H1 (cell line): ENCODE measurements at regions not wholly inside any gene's neighbourhood (a gene's known extent, or its start where the extent isn't known, plus 50 kb on each side); places are given as distances from the start of the nearest gene placed in this dataset.

Source experiments
- CTCF ChIA-PET: fragments of 300-600 bp; sonication (Branson Sonifier 250); formaldehyde crosslinking; loops from one replicate; lab custom pipeline; 2021; ENCODE audit not compliant: partially characterized antibody; lab: Charles Lee
- POLR2A ChIA-PET: fragments of 300-600 bp; sonication (Branson Sonifier 250); formaldehyde crosslinking; loops from one replicate; lab custom pipeline; 2021; ENCODE audit warnings: inconsistent platforms; ENCODE audit not compliant: partially characterized antibody; lab: Charles Lee
- DNase-seq, 2 experiments: peaks; one replicate each; pipeline versions ENCODE4 v3.0.0 to v3.0.0-alpha.2; 2010 to 2022; ENCODE audit warnings: low spot score in 2 of 2, low read depth in 1 of 2, mixed read lengths in 1 of 2
- FAIRE-seq: peaks from 2 replicates; lab custom pipeline; 2011; peaks lifted over from hg19 to GRCh38; lab: Jason Lieb, UNC
- H2AFZ ChIP-seq: 2 replicates; pipeline ENCODE4 v1.8.1; 2012; ENCODE audit warnings: low read length, inconsistent platforms
- H2AK5ac ChIP-seq: 2 replicates; pipeline ENCODE4 v1.6.1; 2013; ENCODE audit warnings: low read depth, low read length
- H2BK120ac ChIP-seq: replicated peaks from 2 replicates; pipeline ENCODE3; 2013; ENCODE audit warnings: low read depth, low read length, inconsistent platforms
- H2BK12ac ChIP-seq: 2 replicates; pipeline ENCODE4 v1.6.1; 2013; ENCODE audit warnings: low read depth, low read length
- H2BK15ac ChIP-seq: 2 replicates; pipeline ENCODE4 v1.6.1; 2013; ENCODE audit warnings: low read length
- H2BK20ac ChIP-seq: 2 replicates; pipeline ENCODE4 v1.6.1; 2013; ENCODE audit warnings: low read length
- H2BK5ac ChIP-seq: 2 replicates; pipeline ENCODE4 v1.6.1; 2013; ENCODE audit warnings: low read depth, low read length
- H3K14ac ChIP-seq: 2 replicates; pipeline ENCODE4 v1.6.1; 2013; ENCODE audit warnings: inconsistent platforms; ENCODE audit not compliant: insufficient read length
- H3K18ac ChIP-seq: 2 replicates; pipeline ENCODE4 v1.6.1; 2013; ENCODE audit warnings: low read length; ENCODE audit errors: extremely low read depth
- H3K23ac ChIP-seq: 2 replicates; pipeline ENCODE4 v1.6.1; 2013; ENCODE audit warnings: inconsistent platforms; ENCODE audit not compliant: insufficient read length
- H3K23me2 ChIP-seq: 2 replicates; pipeline ENCODE4 v1.6.1; 2013; ENCODE audit warnings: low read depth, low read length
- H3K27ac ChIP-seq: 2 replicates; pipeline ENCODE4 v1.6.1; 2011; ENCODE audit warnings: low read depth, low read length, inconsistent platforms
- H3K27me3 ChIP-seq, 4 experiments: replicated peaks in 1 of 4; 1 replicate in 1 of 4; 2 replicates in 3 of 4; pipeline versions ENCODE4 v1.6.1 to v1.8.1; 2011 to 2013; ENCODE audit warnings: low read length in 3 of 4, mild to moderate bottlenecking in 3 of 4, inconsistent platforms in 2 of 4, mixed read lengths in 2 of 4, moderate library complexity in 1 of 4; ENCODE audit not compliant: control insufficient read depth in 3 of 4, insufficient read depth in 3 of 4; ENCODE audit errors: extremely low read depth in 1 of 4
- H3K36me3 ChIP-seq, 4 experiments: 2 replicates each; pipeline versions ENCODE4 v1.6.1 to v1.8.1; 2011 to 2013; ENCODE audit warnings: mild to moderate bottlenecking in 4 of 4, low read length in 3 of 4, moderate library complexity in 2 of 4, control low read depth in 1 of 4, inconsistent platforms in 1 of 4; ENCODE audit not compliant: insufficient read depth in 4 of 4, control insufficient read depth in 2 of 4
- H3K4ac ChIP-seq: replicated peaks from 2 replicates; pipeline ENCODE3; 2013; ENCODE audit warnings: low read length, low read depth, mixed read lengths, inconsistent platforms; ENCODE audit not compliant: insufficient read length
- H3K4me1 ChIP-seq, 4 experiments: replicated peaks in 1 of 4; 1 replicate in 1 of 4; 2 replicates in 3 of 4; pipeline versions ENCODE4 v1.6.1 to v1.8.1; 2011 to 2013; ENCODE audit warnings: low read length in 3 of 4, inconsistent platforms in 2 of 4, mixed read lengths in 1 of 4; ENCODE audit not compliant: insufficient read depth in 4 of 4, control insufficient read depth in 3 of 4
- H3K4me2 ChIP-seq, 2 experiments: 2 replicates each; pipeline versions ENCODE4 v1.6.1 to v1.8.1; 2011 to 2013; ENCODE audit warnings: low read depth in 2 of 2, low read length in 2 of 2, control low read depth in 1 of 2, inconsistent platforms in 1 of 2, mild to moderate bottlenecking in 1 of 2; ENCODE audit not compliant: insufficient read depth in 1 of 2
- H3K4me3 ChIP-seq, 4 experiments: fragments of 200-600, 300-600 bp in 1 of 4; sonication (generic), shearing (Covaris generic), sonication (Bioruptor Twin) in 1 of 4; 2 replicates each; pipeline versions ENCODE4 v1.5.1 to v1.8.1; 2011 to 2016; ENCODE audit warnings: low read length in 4 of 4, low read depth in 3 of 4, control low read depth in 2 of 4, inconsistent platforms in 2 of 4, mild to moderate bottlenecking in 2 of 4, mixed read lengths in 1 of 4, moderate library complexity in 1 of 4; ENCODE audit not compliant: insufficient read depth in 2 of 4; ENCODE audit errors: extremely low read depth in 1 of 4
- H3K56ac ChIP-seq: replicated peaks from 2 replicates; pipeline ENCODE3; 2013; ENCODE audit warnings: low read depth, mild to moderate bottlenecking, mixed read lengths, low read length, inconsistent platforms; ENCODE audit not compliant: insufficient read length
- H3K79me1 ChIP-seq: 2 replicates; pipeline ENCODE4 v1.6.1; 2013; ENCODE audit warnings: low read depth, low read length, control low read depth
- H3K79me2 ChIP-seq, 2 experiments: 2 replicates each; pipeline versions ENCODE4 v1.6.1 to v1.8.1; 2012 to 2013; ENCODE audit warnings: low read length in 2 of 2, mild to moderate bottlenecking in 2 of 2, inconsistent platforms in 1 of 2; ENCODE audit not compliant: insufficient read depth in 2 of 2, control insufficient read depth in 1 of 2
- H3K9ac ChIP-seq, 4 experiments: replicated peaks in 1 of 4; 1 replicate in 1 of 4; 2 replicates in 3 of 4; pipeline versions ENCODE4 v1.6.1 to v1.8.1; 2011 to 2013; ENCODE audit warnings: low read depth in 3 of 4, low read length in 3 of 4, control low read depth in 2 of 4, mild to moderate bottlenecking in 2 of 4, moderate library complexity in 2 of 4, inconsistent platforms in 1 of 4; ENCODE audit errors: extremely low read depth in 1 of 4
- H3K9me3 ChIP-seq, 2 experiments: 2 replicates each; pipeline versions ENCODE4 v1.6.1 to v1.8.1; 2012 to 2013; ENCODE audit warnings: mild to moderate bottlenecking in 2 of 2, moderate library complexity in 2 of 2, control low read depth in 1 of 2, inconsistent platforms in 1 of 2, low read depth in 1 of 2, low read length in 1 of 2, mixed read lengths in 1 of 2; ENCODE audit not compliant: insufficient read depth in 2 of 2
- H4K20me1 ChIP-seq, 2 experiments: replicated peaks in 1 of 2; 2 replicates each; pipeline versions ENCODE3 to v1.8.1; 2011 to 2013; ENCODE audit warnings: inconsistent platforms in 2 of 2, low read length in 2 of 2, mild to moderate bottlenecking in 1 of 2; ENCODE audit not compliant: insufficient read depth in 2 of 2, control insufficient read depth in 1 of 2
- H4K5ac ChIP-seq: 2 replicates; pipeline ENCODE4 v1.6.1; 2013; ENCODE audit warnings: low read length, low read depth, mixed read lengths, inconsistent platforms; ENCODE audit not compliant: insufficient read length
- H4K8ac ChIP-seq: 2 replicates; pipeline ENCODE4 v1.8.0; 2013; ENCODE audit warnings: mild to moderate bottlenecking, moderate library complexity, low read length, inconsistent platforms; ENCODE audit not compliant: insufficient read depth; ENCODE audit errors: extremely low read depth
- H4K91ac ChIP-seq: replicated peaks from 2 replicates; pipeline ENCODE3; 2013; ENCODE audit warnings: low read length, mixed read lengths, inconsistent platforms; ENCODE audit not compliant: insufficient read length
- CREB1 ChIP-seq: IDR thresholded peaks from 2 replicates; pipeline ENCODE4 v1.6.1; 2012; ENCODE audit warnings: inconsistent platforms
- EZH2 ChIP-seq: fragments of 200-600 bp; sonication (generic); IDR thresholded peaks from 2 replicates; pipeline ENCODE4 v1.7.1; 2012; ENCODE audit warnings: low read depth, mild to moderate bottlenecking, moderate library complexity, low read length, inconsistent platforms; ENCODE audit not compliant: severe bottlenecking
- FOSL1 ChIP-seq: IDR thresholded peaks from 2 replicates; pipeline ENCODE4 v1.6.1; 2011; ENCODE audit warnings: mild to moderate bottlenecking, low read depth, low read length, moderate library complexity; ENCODE audit not compliant: insufficient read depth
- HDAC2 ChIP-seq, 2 experiments: fragments of 300-600 bp in 1 of 2; sonication (generic) in 1 of 2; IDR thresholded peaks; 2 replicates each; pipeline ENCODE4 v1.6.1; 2011 to 2012; ENCODE audit warnings: low read depth in 2 of 2, low read length in 2 of 2, mild to moderate bottlenecking in 2 of 2, moderate library complexity in 2 of 2, borderline replicate concordance in 1 of 2, inconsistent platforms in 1 of 2
- JUND ChIP-seq: IDR thresholded peaks from 2 replicates; pipeline ENCODE4 v1.6.1; 2011; ENCODE audit warnings: mild to moderate bottlenecking, improper control_type of control experiment, low read length
- KDM1A ChIP-seq: fragments of 200-600, 300-600 bp; sonication (generic); IDR thresholded peaks from 2 replicates; pipeline ENCODE4 v1.7.1; 2016; ENCODE audit warnings: mild to moderate bottlenecking, low read length, borderline replicate concordance
- MAFK ChIP-seq: IDR thresholded peaks from 2 replicates; pipeline ENCODE4 v1.6.1; 2012; ENCODE audit warnings: low read depth, mild to moderate bottlenecking, improper control_type of control experiment, low read length
- RAD21 ChIP-seq, 2 experiments: IDR thresholded peaks in 1 of 2; conservative IDR thresholded peaks in 1 of 2; 2 replicates each; pipeline ENCODE4 v1.6.1; 2011; ENCODE audit warnings: low read depth in 2 of 2, low read length in 2 of 2, improper control_type of control experiment in 1 of 2, inconsistent platforms in 1 of 2, mild to moderate bottlenecking in 1 of 2, moderate library complexity in 1 of 2
- SIN3A ChIP-seq, 2 experiments: IDR thresholded peaks in 1 of 2; conservative IDR thresholded peaks in 1 of 2; 2 replicates each; pipeline ENCODE4 v1.6.1; 2011 to 2012; ENCODE audit warnings: low read length in 2 of 2, improper control_type of control experiment in 1 of 2, low read depth in 1 of 2, mild to moderate bottlenecking in 1 of 2
- SIRT6 ChIP-seq: IDR thresholded peaks from one replicate; pipeline ENCODE4 v1.7.1; 2012; ENCODE audit warnings: low read length, inconsistent platforms
- SP4 ChIP-seq: IDR thresholded peaks from 2 replicates; pipeline ENCODE4 v1.6.1; 2012; ENCODE audit warnings: low read length, inconsistent platforms
- TEAD4 ChIP-seq: IDR thresholded peaks from 2 replicates; pipeline ENCODE4 v1.6.1; 2012; ENCODE audit warnings: low read depth, low read length, inconsistent platforms, mixed read lengths
- ZNF274 ChIP-seq: IDR thresholded peaks from 2 replicates; pipeline ENCODE4 v1.7.0; 2012; ENCODE audit warnings: low read length, borderline replicate concordance; ENCODE audit errors: extremely low read depth
- WGBS, 2 experiments: shearing (Covaris generic) in 1 of 2; methylation state at CpG; one replicate each; pipeline versions ENCODE4 v1.1.6 to v1.1.7; 2013 to 2015; ENCODE audit warnings: low lambda C conversion rate in 2 of 2, mixed read lengths in 2 of 2, inconsistent platforms in 1 of 2, low coverage in 1 of 2, missing lambda C conversion rate in 1 of 2; ENCODE audit not compliant: insufficient replicate concordance in 2 of 2, insufficient coverage in 1 of 2, insufficient read length in 1 of 2; ENCODE audit errors: extremely low coverage in 1 of 2, missing lambda C conversion rate in 1 of 2; 5-methylcytosine and 5-hydroxymethylcytosine counted together

DNA sequence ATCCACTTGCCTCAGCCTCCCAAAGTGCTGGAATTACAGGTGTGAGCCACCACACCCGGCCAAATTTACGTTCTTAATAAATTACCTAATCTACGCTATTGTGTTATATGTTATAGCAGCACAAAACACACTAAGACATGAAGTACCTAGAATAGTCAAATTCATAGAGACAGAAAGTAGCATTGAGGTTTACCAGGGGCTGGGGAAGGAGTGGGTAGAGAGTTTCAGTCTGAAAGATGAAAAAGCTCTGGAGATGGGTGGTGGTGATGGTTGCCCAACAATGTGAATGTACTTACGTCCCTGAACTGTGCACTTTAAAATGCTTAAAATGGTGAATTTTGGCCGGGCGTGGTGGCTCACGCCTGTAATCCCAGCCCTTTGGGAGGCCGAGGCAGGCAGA lies 65.7 kb upstream of the NUP50 start:
- H3K18ac ChIP-seq = no peak overlapping the region
- no peak overlapping the region for H2BK5ac ChIP-seq
- H3K14ac ChIP-seq = no peak overlapping the region
- no peak overlapping the region for H2BK15ac ChIP-seq
- H3K4me3 ChIP-seq = no peak overlapping the region
- H2AFZ ChIP-seq = no peak overlapping the region
- no peak overlapping the region for H2BK120ac ChIP-seq
- H3K23ac ChIP-seq = no peak overlapping the region
- FAIRE-seq (no peak), DNase-seq (no peak)
- peaks cover 0 to 4% (median 0%) of the 10 kb centered on the region in 4 experiments; a peak in 2 of 7 replicates for H3K4me1 ChIP-seq
- no peak overlapping the region for H2BK20ac ChIP-seq
- H4K8ac ChIP-seq = no peak overlapping the region
- no peaks in the 10 kb centered on the region for H3K36me3 ChIP-seq
- no peak overlapping the region for H2AK5ac ChIP-seq
- H4K20me1 ChIP-seq = no peaks in the 10 kb centered on the region
- no peaks in the 10 kb centered on the region for H3K23me2 ChIP-seq
- no peak overlapping the region for H3K4me2 ChIP-seq
- H2BK12ac ChIP-seq = no peak overlapping the region
- H3K56ac ChIP-seq = no peak overlapping the region
- no peaks in the 10 kb centered on the region for H3K79me1 ChIP-seq
- TF ChIP-seq SIN3A (conservative IDR thresholded peaks at IDR 0.05 in 1 of 2, IDR thresholded peaks at IDR 0.05 in 1 of 2; ENCODE audit: low read depth in 1 of 2, low read length in 2 of 2) (no peak), SIRT6 (no peak), FOSL1 (no peak), TEAD4 (no peak), RAD21 (IDR thresholded peaks at IDR 0.05 in 1 of 2, conservative IDR thresholded peaks at IDR 0.05 in 1 of 2; ENCODE audit: low read depth in 2 of 2, low read length in 2 of 2) (no peak), ZNF274 (no peak), KDM1A (no peak), HDAC2 (IDR thresholded peaks at IDR 0.05; ENCODE audit: borderline replicate concordance in 1 of 2, low read depth in 2 of 2, low read length in 2 of 2) (no peak), MAFK (no peak), JUND (no peak), CREB1 (no peak), SP4 (no peak), EZH2 (no peak)
- no peak overlapping the region for H3K9ac ChIP-seq
- no peaks in the 10 kb centered on the region; a peak in 1 of 7 replicates for H3K27me3 ChIP-seq
- H3K27ac ChIP-seq = no peak overlapping the region
- ChIA-PET CTCF (interaction anchor here (0.7 to 1.7 kb wide), 7 partner anchors 9 to 258 kb away, joined by 3 to 4 read pairs (median 3); no protein-coding TSS in a partner anchor), POLR2A (no interaction called here)
- H3K9me3 ChIP-seq = no peaks in the 10 kb centered on the region
- H3K79me2 ChIP-seq = no peaks in the 10 kb centered on the region
- H4K5ac ChIP-seq = no peak overlapping the region
- WGBS, 2 experiments = 95% methylated on average over 8 of the region's 8 CpGs; no CpG with 5 or more reads in 1 of the 2 experiments
- no peak overlapping the region for H3K4ac ChIP-seq
- no peak overlapping the region for H4K91ac ChIP-seq
